ENCODE measurements at regions not wholly inside any gene's neighbourhood (a gene's known extent, or its start where the extent isn't known, plus 50 kb on each side); places are given as distances from the start of the nearest gene placed in this dataset.
A peak's percentile ranks its signal among the peaks of the same experiment; 100 is the strongest.

GRCh38 chr1:102782144-102782543 is 326.2 kb downstream of the COL11A1 start:
- DNase-seq (ENCODE audit: insufficient read length, low spot score) (no peak), FAIRE-seq (no peak)
- TF ChIP-seq, protein P1, sequence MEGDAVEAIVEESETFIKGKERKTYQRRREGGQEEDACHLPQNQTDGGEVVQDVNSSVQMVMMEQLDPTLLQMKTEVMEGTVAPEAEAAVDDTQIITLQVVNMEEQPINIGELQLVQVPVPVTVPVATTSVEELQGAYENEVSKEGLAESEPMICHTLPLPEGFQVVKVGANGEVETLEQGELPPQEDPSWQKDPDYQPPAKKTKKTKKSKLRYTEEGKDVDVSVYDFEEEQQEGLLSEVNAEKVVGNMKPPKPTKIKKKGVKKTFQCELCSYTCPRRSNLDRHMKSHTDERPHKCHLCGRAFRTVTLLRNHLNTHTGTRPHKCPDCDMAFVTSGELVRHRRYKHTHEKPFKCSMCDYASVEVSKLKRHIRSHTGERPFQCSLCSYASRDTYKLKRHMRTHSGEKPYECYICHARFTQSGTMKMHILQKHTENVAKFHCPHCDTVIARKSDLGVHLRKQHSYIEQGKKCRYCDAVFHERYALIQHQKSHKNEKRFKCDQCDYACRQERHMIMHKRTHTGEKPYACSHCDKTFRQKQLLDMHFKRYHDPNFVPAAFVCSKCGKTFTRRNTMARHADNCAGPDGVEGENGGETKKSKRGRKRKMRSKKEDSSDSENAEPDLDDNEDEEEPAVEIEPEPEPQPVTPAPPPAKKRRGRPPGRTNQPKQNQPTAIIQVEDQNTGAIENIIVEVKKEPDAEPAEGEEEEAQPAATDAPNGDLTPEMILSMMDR (IDR thresholded peaks at IDR 0.05; ENCODE audit: insufficient read depth, missing control alignments) = no peak

GRCh38 chr1:102776071-102776470 is 332.3 kb downstream of the COL11A1 start:
- FAIRE-seq (no peak), DNase-seq (ENCODE audit: insufficient read length, low spot score) (no peak)

GRCh38 chr1:102772831-102773230 is 335.5 kb downstream of the COL11A1 start:
- no peak for FAIRE-seq
- no peak for DNase-seq (ENCODE audit: insufficient read length, low spot score)
- TF ChIP-seq, protein P1 (IDR thresholded peaks at IDR 0.05; ENCODE audit: insufficient read depth, missing control alignments) = no peak

More at GRCh38 chr1:102776071-102776470, 332.3 kb downstream of the COL11A1 start:
- TF ChIP-seq, protein P1 (IDR thresholded peaks at IDR 0.05; ENCODE audit: insufficient read depth, missing control alignments) = no peak

- FAIRE-seq (peak; percentile 83), DNase-seq (ENCODE audit: insufficient read length, low spot score) (no peak)
- TF ChIP-seq, protein P1 (IDR thresholded peaks at IDR 0.05; ENCODE audit: insufficient read depth, missing control alignments) = no peak
Measured at GRCh38 chr1:102758418-102758817, 349.9 kb downstream of the COL11A1 start.

DNA sequence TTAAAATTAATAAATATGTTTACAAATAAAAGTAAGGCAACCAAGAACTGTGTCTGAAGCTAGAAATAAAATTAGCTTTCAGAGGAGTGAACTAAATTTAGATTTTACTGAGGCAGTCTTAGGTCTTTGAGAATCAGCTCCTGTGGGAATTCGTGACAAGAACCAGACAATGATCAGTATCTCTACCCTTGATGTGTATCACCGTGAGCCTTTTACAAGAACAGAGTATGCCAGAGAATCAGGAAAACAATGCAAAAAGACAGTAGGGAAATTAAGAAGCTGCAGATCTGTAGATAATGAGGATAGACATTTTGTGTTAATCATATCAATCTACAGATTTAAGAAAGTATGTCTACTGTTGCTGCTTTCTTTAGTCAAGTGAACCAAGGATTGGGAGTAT is 351.0 kb downstream of the COL11A1 start:
- TF ChIP-seq, protein P1 (IDR thresholded peaks at IDR 0.05; ENCODE audit: insufficient read depth, missing control alignments) = no peak
- FAIRE-seq = peak; percentile 79
- DNase-seq (ENCODE audit: insufficient read length, low spot score) = no peak

DNA sequence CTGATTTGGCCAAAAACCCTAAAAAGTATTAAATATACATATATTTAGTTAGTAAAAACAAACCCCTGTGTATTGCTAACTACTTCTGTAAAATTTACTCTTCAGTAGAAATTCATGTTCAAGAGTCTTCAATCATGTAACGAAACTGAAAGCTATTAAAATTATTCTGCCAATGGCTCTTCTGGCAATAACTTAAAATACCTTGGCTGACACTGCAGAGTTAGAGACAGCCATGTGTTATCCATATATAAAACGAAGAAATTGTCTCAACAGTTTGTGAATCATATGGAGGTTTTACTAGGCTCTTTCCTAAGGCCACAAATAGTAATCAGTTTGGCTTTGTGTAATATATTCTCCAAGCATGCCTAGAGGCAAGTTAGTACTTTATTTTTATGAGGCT is 357.2 kb downstream of the COL11A1 start:
- TF ChIP-seq, protein P1 (IDR thresholded peaks at IDR 0.05; ENCODE audit: insufficient read depth, missing control alignments) = no peak
- FAIRE-seq (no peak), DNase-seq (ENCODE audit: insufficient read length, low spot score) (no peak)

GRCh38 chr1:102742426-102742825 is 365.9 kb downstream of the COL11A1 start:
- DNase-seq (ENCODE audit: insufficient read length, low spot score) = no peak
- FAIRE-seq = no peak
- TF ChIP-seq, protein P1 (IDR thresholded peaks at IDR 0.05; ENCODE audit: insufficient read depth, missing control alignments) = no peak

Data from D721Med (cell line).